Amygdala (tissue), 56 donors: ENCODE measurements at regions not wholly inside any gene's neighbourhood (a gene's known extent, or its start where the extent isn't known, plus 50 kb on each side); places are given as distances from the start of the nearest gene placed in this dataset.
"Not testable (repeated sequence)": the region's sequence is repeated elsewhere in the genome, so short reads cannot be mapped to it uniquely, and the experiment has no call there.

Experiments used
- DNase-seq, 56 donors: peaks; one replicate each; lab custom pipeline; 2025; lab: John Stamatoyannopoulos, UW

DNA sequence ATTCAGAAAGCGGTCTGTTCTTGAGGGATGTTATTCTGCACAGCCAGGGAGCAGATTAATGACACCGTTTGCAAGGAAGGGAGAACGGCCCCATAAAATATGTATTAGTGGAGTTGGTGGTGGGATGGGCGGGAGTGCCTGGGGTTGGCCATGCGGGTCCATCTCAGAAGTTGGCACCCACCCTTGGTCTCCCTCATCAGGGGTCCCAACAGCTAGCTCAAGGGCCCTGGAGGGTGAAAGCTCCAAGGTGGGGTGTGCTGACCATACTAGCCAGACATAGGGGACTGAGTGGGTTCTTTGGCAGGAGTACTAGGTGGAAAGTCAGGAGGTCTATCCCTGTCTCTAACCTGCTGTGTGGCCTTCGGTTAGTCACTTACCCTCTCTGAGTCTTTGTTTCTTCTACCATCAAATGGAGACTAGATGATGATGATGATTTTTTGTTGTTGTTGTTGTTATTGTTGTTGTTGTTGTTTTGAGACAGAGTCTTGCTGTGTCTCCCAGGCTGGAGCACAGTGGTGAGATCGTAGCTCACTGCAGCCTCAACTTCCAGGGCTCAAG is 83.2 kb upstream of the BRD7 start:
- DNase-seq = no peak

DNA sequence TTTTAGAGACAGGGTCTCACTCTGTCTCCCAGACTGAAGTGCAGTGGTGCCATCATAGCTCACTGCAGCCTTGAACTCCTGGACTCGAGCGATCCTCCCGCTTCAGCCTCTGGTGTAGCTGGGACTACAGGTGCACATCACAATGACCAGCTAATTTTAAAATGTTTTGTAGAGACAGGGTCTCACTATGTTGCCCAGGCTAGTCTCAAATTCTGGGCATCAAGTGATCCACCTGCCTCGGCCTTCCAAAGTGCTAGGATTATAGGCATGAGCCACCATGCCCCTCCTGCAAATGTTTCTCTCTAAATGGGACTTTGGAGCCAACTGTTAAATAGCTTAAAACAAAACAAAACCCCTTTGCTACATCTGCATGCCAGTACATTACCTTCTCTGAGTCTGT is 82.2 kb upstream of the BRD7 start:
- no peak for DNase-seq

DNA sequence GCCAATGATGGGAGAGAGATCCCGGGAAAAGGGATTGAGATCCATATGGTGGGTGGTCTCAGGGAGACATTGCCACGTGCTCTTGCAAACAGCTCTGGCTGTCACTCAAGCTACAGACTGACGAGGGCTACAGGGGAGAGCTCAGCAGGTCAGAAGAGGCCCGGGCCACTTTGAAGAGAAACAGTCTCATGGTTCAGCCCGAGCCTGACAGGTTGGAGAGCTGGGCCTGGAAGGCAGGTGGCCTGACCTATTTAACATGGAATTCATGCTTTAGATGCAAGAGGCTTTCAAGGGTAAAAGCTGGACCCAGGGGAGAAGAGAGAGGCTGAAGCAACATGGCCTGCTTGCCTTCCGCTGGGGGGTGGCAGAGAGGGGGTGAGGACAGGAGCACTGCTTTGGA is 81.0 kb upstream of the BRD7 start:
- DNase-seq = no peak

DNA sequence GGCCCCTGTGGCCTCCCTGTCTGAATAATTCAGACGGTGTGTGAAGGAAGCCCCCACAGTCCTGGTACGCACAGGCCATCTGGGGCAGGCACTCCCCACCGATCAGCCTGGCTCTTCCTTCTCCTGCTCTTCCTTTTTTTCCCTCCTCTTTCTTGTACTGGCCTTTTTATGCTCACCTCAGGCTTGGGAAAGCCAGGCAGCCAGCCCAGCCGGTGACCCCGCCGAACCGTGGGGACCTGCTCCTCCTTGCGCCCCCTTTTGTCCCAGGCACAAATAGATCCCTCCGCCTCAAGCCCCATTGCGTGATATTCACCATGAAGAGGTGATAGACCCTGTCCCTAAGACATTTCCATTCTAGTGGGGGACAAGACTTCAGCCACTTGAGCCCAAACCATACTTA is 80.2 kb upstream of the BRD7 start:
- DNase-seq = no peak

DNA sequence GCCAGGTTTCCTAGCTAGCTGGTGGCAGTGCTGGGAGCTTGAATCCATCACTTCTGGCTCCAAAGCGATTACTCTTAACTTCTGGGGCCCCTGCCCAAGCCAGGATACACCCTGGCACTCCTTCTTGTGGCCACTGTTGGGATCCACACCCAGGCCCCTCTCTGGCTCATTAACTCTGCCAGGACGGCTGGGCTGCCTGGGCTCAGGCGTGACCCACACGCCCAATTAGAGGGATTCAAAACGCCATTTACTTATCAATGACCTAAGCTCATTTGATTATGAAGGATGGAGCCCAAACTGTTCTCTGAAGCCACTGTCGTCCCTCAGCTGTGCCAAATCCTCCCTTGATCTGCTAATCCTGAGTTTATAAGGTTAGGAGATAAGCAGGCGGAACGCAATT is 79.7 kb upstream of the BRD7 start:
- DNase-seq = no peak

DNA sequence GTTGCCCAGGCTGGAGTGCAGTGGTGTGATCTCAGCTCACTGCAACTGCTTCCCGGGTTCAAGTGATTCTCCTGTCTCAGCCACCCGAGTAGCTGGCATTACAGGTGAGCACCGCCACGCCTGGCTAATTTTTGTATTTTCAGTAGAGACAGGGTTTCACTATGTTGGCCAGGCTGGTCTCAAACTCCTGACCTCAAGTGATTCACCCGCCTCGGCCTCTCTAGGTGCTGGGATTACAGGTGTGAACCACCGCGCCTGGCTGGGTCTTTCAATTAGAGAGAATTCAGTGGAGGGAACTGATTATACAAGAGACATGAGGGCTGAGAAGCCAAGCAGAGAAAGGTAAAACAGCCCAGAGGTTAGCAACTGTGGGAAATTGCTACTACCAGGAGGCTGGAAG is 78.6 kb upstream of the BRD7 start:
- not testable (repeated sequence) for DNase-seq

DNA sequence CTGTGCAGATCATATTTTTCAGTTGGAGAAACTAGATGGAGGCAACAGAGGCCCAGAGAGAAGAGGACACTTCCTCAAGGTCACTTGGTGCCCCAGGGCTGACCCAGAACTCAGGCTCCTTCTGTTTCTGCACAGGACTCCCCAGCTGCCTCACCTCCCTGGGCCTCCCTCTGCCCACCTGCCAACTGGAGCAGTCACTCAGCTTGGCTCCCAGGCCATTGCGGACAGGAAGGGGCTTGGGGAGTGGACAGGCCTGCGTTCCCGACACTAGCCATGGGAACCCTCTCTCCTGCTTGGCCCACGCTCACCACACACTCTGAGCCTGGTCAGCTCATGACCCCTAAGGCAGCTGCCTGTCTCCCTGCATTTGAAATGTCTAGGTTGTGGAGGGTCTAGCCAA is 78.1 kb upstream of the BRD7 start:
- DNase-seq = no peak

DNA sequence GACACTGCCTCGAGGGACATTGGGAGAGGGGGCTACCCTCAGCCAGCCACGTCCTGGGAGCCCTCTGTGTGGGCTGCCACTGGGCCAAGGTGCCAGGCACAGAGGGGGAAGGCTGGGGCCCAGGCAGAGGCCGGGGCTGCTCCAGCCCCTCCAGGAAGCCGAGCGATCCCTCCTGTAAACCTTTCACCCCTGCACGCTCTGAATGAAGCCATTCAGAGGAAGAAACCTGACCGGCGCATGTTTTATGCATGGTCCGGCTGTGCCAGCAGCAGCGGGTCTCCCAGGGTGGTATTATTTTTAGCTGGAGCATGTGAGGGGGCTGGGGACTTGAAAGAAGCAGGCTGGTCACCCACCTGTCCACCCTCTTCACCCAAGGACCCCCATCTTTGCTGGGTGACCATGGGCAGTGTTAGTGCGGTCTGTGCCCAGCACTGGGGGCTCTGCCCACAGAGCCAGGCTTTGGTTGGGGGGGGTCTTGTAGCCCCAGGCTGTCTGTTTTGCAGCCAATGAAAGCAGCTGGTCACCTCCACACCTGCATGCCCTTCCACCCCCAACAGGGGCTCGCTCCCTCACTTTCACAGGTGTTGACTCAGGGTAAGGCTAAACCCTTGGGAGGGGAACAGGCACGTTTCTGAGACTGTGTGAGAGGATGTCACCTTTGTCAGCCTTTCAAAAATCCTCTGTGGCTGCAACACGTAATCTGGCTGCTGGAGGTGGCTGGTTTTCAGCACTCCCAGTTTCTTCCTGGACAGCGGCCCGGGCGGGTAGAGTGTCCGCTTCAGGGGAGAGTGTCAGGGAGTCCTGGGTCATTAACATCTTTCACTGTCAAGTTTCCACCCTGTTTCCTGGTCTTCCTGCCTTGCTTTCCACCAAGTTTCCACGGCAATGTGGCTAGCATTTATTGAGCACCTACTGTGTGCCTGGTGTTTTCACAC is 77.1 kb upstream of the BRD7 start:
- no peak for DNase-seq

DNA sequence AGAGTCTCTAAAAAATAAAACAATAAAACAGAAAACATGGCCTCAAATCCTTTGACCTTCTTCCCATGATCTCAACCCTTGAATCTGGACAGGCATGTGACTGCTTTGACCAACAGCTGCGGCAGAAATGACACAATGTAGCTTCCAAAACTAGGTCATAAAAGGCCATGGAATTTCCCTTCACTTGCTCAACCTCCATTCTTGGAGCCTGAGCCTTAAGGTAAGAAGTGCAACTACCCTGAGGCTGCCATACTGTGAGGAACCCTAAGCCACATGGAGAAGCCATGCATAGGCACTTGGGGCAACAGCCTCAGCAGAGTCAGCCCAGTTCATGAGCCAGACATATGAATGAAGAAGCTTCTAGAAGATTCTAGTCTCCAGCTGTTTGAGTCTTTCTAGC is 75.7 kb upstream of the BRD7 start:
- DNase-seq = no peak

DNA sequence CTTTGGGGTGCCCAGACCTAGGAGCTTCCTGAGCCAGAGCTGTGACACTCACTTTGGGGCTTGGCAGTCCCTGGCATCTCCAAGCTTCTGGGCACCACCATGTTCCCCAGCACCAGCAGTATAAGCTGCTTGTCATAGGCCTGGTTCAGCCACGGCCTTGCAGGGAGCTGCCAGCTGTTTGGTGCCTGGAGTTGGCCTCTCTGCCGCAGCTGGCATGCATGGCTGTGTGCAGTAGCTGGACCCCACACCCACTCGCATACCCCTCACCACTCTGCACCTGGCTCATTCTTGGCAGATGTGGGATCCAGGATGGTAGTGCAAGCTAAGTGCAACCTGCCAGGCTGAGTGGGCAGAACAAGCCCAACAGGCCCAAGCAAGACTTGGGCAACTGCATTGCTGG is 73.4 kb upstream of the BRD7 start:
- no peak for DNase-seq

DNA sequence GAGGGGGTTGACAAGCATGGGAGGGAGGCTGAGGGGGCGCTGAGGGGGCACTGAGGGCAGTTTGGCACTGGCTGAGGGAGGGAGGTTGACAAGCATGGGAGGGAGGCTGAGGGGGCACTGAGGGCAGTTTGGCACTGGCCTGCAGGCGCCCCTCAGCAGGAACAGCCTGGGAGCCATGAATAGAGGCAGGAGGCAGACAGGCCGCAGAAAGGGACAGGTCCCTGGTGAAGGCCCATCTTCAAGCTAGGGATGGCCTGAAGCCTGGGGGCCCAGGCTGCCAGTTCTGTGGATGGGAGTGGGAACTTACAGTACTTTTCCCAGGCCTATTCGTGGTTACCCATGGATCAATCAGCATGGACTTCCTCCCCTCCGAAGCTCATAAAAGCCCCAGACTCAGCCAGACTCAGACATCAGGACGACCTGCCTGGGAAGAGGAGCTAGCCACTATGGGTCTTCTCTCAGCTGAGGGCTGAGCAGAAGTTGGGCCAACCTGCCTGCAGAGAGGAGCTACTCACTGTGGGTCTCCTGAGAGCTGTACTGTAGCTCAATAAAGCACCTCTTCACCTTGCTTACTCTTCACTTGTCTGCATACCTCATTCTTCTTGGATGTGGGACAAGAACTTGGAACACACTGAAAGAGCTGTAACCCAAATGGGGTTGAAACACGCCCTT is 72.8 kb upstream of the BRD7 start:
- no peak for DNase-seq

DNA sequence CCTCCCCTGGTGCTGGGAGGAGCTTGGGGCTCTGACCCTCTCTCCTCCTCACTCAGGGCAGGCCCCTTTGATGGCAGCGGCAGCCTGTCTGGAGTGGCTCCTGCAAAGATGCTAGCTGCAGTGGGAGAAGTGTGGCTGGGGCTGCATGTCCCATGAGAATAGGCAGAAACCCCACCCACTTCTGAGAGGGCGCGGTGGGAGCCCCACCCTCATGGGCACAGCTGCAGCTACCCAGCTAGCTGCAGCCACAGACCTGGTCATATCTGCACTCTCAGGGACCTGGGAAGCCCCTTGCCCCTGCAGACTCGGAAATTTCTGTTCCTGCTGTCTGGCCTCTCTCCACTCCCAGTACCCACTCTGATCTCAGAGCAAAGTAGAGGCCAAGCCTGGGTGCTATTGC is 72.2 kb upstream of the BRD7 start:
- no peak for DNase-seq

DNA sequence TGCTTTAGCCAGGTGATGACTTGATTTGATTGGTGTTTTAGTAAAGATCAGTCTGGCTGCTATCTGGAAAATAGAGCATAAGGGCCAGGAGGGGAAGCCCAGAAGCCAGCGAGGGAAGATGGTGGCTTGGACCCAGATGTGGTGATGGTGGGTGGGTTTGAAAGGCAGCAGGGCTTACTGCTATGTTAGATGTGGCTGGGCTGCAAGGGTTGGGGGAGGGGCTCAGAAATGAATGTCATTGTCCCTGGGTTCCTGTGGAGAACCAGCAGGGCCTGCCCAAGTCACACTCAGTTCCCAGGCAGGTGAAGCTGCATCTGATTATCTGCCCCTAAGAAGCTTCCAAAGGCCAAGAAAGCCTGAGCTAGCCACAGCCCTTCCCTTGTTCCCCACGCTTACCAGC is 71.7 kb upstream of the BRD7 start:
- no peak for DNase-seq

DNA sequence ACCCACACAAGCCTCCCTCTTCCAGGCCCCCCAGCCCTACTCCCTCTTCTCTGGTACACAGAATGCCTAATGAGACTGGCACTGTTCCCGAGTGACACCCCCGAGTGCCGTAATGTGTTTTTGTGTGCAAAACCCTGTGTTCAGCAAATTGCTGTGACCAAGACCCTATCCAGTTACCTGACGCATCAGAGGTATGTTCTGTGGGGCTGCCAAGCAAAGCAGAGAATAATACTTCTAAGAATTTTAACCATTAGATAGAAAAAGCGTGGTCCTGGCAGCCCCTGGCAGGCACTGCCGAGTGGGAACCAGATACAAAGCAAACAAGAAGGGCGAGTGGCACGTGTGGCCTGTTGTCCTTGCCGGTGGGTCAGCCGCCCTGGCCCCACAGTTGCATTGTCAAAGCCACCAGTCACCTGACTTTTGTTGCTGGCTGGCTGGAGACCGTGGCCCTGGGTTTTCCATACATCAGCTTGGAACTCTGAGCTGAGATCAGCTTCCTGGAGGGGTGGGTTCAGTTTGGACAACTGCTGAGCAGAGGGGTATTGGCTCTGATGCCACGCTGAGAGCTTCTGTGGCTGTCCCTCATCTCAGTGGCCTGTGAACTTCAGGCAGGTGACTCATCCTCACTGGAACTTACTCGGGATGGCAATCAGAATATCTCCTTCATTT is 69.1 kb upstream of the BRD7 start:
- no peak for DNase-seq

DNA sequence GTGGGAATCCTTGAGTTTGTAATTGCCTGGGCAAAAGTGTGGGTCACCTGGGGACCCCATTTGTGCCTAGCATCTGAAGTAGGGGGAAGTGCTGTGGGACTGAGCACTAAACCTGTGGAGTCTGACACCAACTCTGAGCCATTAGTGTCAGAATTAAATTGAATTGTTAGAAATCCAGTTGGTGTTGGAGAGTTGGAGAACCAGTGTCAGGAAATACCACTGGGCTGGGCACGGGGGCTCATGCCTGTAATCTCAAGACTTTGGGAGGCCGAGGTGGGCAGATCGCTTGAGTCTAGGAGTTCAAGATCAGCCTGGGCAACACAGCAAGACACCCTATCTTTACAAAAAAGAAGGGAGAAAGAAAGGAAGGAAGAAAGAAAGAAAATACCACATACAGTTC is 67.5 kb upstream of the BRD7 start:
- DNase-seq = no peak

DNA sequence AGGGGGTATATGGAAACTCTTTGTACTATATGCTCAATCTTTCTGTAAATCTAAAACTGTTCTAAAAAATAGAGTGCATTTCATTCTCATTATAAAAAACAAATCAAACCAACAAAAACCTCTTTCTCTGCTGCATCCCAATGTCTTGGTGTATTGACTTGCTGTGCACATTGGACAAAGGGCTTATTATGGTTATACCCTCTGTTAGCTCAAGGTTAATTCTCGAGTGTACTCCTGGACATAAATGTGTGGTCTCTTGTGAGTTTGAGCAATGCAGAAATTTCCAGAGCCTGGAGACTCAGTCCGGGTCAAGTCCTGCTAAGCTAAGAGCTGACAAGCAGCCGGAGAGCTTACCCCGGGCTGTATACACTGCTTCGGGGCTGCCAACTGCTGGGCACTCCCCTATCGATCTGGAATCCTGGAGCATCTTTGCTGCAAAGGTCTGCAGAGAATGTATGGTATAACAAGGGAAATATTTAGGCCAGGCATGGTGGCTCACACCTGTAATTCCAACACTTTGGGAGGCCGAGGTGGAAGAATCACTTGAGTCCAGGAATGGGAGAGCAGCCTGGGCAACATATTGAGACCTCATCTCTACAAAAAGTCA is 66.2 kb upstream of the BRD7 start:
- no peak for DNase-seq

DNA sequence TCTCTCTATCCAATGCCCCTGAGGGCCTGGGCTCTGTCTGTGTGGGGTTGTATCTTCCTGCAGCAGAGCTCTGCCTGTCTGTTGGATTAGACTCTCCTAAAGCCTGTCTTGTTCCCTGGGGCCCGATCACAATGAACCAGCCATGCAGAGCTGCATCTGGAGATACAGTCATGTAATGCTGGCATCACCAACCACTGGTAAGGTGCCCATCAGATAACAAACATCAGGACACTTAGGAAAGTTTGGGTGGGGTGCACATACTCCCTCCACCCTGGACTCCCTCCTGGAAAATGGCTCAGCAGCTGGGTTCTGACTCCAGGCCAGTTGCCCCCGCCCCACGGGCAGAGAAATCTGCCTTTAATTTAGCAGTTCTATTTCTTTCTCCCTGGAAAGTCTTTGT is 61.3 kb upstream of the BRD7 start:
- DNase-seq = no peak

DNA sequence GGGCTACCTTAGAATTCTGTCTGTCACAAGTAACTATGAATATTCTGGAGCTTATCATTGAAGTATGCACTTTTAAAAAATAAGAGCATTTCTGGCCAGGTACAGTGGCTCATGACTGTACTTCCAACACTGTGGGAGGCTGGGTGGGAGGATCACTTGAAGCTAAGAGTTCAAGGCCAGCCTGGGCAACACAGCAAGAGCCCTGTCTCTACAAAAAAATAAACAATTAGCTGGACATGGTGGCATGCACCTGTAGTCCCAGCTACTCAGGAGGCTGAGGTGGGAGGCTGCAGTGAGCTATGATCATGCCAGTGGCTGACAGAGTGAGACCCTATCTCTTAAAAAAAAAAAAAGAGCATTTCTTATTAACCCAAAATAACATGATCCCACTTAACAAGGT is 60.0 kb upstream of the BRD7 start:
- DNase-seq = no peak

DNA sequence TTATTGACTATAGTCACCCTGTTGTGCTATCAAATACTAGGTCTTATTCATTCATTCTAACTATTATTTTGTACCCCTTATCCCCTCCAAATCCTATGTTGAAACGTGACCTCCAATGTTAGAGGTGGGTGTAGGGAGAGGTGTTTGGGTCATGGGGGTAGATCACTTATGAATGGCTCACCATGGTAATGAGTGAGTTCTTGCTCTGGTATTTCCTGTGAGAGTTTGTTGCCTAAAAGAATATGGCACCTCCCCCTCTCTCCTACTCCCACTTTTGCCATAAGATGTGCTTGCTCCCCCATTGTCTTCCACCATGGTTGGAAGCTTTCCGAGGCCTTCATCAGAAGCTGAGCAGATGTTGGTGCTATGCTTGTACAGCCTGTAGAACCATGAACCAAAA is 59.3 kb upstream of the BRD7 start:
- no peak for DNase-seq

DNA sequence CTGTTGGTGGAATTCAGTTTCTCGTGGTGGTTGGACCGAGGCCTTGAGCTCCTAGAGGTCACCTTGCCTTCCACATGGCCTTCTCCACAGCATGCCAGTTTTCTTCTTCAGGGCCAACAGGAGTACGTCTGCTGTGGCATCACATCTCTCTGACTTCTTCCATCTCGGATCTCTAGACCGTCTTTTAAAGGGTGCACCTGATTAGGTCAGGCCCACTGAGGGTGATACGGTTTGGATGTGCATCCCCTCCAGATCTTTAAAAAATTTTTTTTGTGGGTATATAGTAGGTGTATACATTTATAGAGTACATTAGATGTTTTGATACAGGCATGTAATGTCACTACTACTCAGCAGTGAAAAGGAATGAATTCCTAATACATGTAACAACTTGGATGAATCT is 58.3 kb upstream of the BRD7 start:
- DNase-seq = no peak

DNA sequence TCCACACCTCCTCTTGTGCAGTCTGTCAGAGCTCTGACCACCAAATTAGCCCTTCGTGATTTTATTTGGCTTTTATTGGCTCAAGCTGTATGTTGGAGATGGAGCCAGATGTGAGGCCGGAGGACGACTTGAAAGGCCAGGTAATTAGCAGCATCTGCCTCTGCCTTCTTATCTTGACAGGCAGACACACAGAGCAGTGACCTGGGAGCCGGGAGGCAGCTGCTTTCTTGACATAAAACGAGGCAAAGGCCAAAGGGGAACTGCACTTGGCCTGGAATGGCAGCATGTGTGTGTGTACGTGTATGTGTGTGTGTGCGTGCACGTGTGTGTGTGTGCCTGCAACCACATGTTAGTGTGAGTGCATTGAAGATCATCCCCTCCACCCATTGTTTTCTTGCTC is 56.9 kb upstream of the BRD7 start:
- DNase-seq = no peak
